ENCODE measurements at regions not wholly inside any gene's neighbourhood (a gene's known extent, or its start where the extent isn't known, plus 50 kb on each side); places are given as distances from the start of the nearest gene placed in this dataset.

DNA sequence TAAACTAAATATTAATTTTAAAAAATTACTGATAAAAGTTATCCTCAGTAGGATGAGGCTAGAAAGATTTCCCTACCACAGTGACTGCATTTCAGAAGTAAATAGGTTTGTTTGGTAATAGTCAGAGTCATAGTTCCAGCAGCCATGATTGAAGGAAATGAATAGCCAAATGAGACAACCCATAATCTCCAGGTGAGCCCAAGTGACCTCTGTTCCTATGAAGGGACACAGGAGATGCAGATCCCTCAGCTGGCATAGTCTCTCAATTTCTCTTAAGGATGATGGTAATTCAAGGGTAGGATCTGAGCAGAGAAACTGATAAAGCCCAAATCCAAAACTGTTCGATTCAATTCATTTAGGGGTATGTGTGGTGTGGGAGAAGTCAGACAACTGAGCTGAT is 461.8 kb downstream of the RAP2B start:
- no peaks in the 10 kb centered on the region for H3K27me3 ChIP-seq (replicated peaks; ENCODE audit: insufficient read depth)
- H3K36me3 ChIP-seq: no peaks in the 10 kb centered on the region
- intact Hi-C loops (cut with DNase I): no loop called here
- H3K9me3 ChIP-seq: no peaks in the 10 kb centered on the region
- no peak overlapping the region for H3K27ac ChIP-seq
- no peak for DNase-seq (ENCODE audit: low spot score)
- TF ChIP-seq, protein P1, sequence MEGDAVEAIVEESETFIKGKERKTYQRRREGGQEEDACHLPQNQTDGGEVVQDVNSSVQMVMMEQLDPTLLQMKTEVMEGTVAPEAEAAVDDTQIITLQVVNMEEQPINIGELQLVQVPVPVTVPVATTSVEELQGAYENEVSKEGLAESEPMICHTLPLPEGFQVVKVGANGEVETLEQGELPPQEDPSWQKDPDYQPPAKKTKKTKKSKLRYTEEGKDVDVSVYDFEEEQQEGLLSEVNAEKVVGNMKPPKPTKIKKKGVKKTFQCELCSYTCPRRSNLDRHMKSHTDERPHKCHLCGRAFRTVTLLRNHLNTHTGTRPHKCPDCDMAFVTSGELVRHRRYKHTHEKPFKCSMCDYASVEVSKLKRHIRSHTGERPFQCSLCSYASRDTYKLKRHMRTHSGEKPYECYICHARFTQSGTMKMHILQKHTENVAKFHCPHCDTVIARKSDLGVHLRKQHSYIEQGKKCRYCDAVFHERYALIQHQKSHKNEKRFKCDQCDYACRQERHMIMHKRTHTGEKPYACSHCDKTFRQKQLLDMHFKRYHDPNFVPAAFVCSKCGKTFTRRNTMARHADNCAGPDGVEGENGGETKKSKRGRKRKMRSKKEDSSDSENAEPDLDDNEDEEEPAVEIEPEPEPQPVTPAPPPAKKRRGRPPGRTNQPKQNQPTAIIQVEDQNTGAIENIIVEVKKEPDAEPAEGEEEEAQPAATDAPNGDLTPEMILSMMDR (IDR thresholded peaks at IDR 0.05): no peak
- TF ChIP-seq POLR2AphosphoS5 (IDR thresholded peaks at IDR 0.05) (no peak), POLR2A (IDR thresholded peaks at IDR 0.05) (no peak)
- no peak overlapping the region for H3K4me3 ChIP-seq
- no peaks in the 10 kb centered on the region for H3K4me1 ChIP-seq (replicated peaks)
- WGBS: 96% methylated on average over 1 of the region's 1 CpG

DNA sequence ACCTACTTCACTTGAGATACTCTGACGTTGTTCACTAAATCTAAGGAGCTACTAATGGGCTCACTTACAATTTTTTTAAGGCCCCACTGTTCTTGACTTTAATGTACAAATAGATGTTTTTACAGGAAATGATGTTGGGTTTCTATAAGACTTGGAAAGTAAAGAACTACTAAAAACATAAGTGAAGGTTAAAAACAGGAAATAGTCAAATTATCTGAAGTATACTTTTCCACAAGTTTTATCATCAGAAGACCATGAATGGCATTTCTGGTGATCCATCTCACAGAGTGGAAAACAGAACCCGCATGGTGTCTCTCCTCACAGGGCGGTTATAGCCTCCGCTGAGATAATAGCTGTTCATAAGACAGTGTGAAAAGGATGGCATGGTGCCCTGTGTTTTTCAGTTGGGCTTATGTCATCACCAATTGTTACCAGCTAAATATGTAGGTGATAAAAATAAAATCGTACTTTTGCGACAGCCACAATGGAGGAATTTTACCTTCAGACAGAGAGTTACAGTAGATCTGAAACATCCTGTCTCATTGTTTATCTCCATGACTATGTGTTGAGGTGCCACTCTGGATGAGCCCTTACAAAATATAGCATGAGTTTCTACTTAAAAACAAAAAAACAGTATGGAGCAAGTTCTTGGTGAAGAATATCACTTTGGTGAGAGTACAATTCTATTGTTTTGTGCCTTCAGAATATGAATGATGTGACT is 462.4 kb downstream of the RAP2B start:
- no peaks in the 10 kb centered on the region for H3K36me3 ChIP-seq
- no peak for DNase-seq (ENCODE audit: low spot score)
- H3K4me1 ChIP-seq (replicated peaks): no peaks in the 10 kb centered on the region
- H3K27ac ChIP-seq: no peak overlapping the region
- intact Hi-C loops (cut with DNase I): no loop called here
- no peaks in the 10 kb centered on the region for H3K9me3 ChIP-seq
- TF ChIP-seq, protein P1 (IDR thresholded peaks at IDR 0.05): no peak
- TF ChIP-seq POLR2AphosphoS5 (IDR thresholded peaks at IDR 0.05) (no peak), POLR2A (IDR thresholded peaks at IDR 0.05) (no peak)
- no peak overlapping the region for H3K4me3 ChIP-seq
- WGBS: 74% methylated on average over 6 of the region's 6 CpGs
- H3K27me3 ChIP-seq (replicated peaks; ENCODE audit: insufficient read depth): no peaks in the 10 kb centered on the region

DNA sequence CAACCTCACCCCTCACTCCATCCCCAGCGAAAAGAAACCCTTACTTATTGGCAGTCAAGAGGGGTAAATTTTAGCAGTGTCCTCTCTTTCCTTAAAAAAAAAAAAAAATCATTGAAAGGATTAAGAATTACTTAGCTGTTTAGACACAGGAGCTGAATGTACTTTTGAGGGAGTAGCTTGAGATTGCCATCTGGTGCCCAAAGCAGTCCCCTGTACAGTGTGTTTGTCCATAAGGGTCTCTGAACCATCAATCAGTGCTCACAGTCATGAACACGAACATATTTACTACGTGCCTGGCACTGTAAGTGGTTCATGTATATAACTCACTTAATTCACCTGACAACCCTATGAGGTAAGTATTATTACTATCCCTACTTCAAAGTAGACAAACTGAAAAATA is 463.5 kb downstream of the RAP2B start:
- Histone ChIP-seq H3K27me3 (replicated peaks; ENCODE audit: insufficient read depth) (no peaks in the 10 kb centered on the region), H3K36me3 (no peaks in the 10 kb centered on the region), H3K27ac (no peak overlapping the region), H3K4me3 (no peak overlapping the region), H3K4me1 (replicated peaks) (no peaks in the 10 kb centered on the region), H3K9me3 (no peaks in the 10 kb centered on the region)
- 80% methylated on average over 3 of the region's 3 CpGs for WGBS
- intact Hi-C loops (cut with DNase I): no loop called here
- TF ChIP-seq, protein P1 (IDR thresholded peaks at IDR 0.05): no peak
- TF ChIP-seq POLR2A (IDR thresholded peaks at IDR 0.05) (no peak), POLR2AphosphoS5 (IDR thresholded peaks at IDR 0.05) (no peak)
- DNase-seq (ENCODE audit: low spot score): no peak

DNA sequence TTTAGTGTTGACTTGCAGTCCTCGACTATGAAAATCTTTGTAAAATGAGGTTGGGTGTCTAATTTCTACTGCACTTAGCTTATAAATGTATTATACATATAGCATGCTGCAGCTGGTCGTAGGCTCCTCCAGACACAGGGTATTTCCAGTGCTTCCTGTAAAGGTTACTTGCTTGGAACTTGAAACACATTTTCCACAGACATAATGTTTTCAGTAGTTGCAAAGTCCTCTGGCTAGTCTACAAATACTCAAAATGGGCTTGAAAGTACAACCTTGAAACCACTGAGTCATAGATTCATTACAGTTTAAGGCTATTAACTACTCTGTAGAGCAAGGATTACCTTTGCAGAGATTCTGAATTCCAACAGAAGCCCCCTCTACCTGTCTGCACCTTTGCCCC is 464.1 kb downstream of the RAP2B start:
- intact Hi-C loops (cut with DNase I): no loop called here
- H3K27ac ChIP-seq: no peak overlapping the region

More for the DNA sequence above, 464.1 kb downstream of the RAP2B start:
- Histone ChIP-seq H3K36me3 (no peaks in the 10 kb centered on the region), H3K4me3 (no peak overlapping the region), H3K4me1 (replicated peaks) (no peaks in the 10 kb centered on the region), H3K9me3 (no peaks in the 10 kb centered on the region), H3K27me3 (replicated peaks; ENCODE audit: insufficient read depth) (no peaks in the 10 kb centered on the region)
- WGBS: 69% methylated on average over 2 of the region's 2 CpGs
- TF ChIP-seq POLR2A (IDR thresholded peaks at IDR 0.05) (no peak), POLR2AphosphoS5 (IDR thresholded peaks at IDR 0.05) (no peak)
- TF ChIP-seq, protein P1 (IDR thresholded peaks at IDR 0.05): no peak
- DNase-seq (ENCODE audit: low spot score): no peak
